ENCODE measurements at regions not wholly inside any gene's neighbourhood (a gene's known extent, or its start where the extent isn't known, plus 50 kb on each side); places are given as distances from the start of the nearest gene placed in this dataset.
"Not testable (repeated sequence)": the region's sequence is repeated elsewhere in the genome, so short reads cannot be mapped to it uniquely, and the experiment has no call there.

- no peak for DNase-seq (ENCODE audit: low spot score)
These were observed 598.1 kb downstream of the DNAH5 start for GRCh38 chr5:13346401-13346800.

GRCh38 chr5:13339093-13339492, 605.4 kb downstream of the DNAH5 start:
- DNase-seq (ENCODE audit: low spot score) = no peak

DNA sequence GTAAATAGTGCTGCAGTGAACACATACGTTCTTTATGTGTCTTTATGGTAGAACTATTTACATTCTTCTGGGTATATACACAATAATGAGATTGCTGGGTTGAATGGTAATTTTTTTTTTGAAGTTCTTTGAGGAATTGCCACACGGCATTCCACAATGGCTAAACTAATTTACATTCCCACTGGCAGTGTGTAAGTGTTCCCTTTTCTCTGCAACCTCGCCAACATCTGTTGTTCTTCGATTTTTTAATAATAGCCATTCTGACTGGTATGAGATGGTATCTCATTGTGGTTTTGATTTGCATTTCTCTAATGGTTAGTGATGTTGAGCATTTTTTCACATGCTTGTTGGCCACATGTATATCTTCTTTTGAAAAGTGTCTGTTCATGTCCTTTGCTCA, 609.5 kb downstream of the DNAH5 start:
- not testable (repeated sequence) for DNase-seq (ENCODE audit: low spot score)

DNA sequence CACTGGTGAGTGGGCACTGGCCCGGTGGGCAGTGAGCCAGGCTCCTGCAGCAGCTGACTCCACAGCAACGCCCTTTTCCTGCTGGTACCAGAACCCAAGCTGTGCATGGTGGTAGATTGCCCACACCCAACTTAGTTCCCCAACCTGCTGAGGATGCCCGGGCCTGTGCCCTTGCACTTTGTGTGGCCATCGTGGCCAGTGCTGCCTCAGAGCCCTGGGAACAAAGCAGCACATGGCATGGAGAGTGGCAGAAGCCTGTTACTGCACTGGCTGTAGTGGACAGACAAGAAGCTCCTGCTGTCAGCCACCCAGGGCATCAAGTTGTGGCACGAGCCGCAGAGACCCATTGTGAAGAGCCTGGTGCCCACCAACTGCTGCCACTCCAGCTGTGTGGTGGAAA, 612.9 kb downstream of the DNAH5 start:
- no peak for DNase-seq (ENCODE audit: low spot score)

DNA sequence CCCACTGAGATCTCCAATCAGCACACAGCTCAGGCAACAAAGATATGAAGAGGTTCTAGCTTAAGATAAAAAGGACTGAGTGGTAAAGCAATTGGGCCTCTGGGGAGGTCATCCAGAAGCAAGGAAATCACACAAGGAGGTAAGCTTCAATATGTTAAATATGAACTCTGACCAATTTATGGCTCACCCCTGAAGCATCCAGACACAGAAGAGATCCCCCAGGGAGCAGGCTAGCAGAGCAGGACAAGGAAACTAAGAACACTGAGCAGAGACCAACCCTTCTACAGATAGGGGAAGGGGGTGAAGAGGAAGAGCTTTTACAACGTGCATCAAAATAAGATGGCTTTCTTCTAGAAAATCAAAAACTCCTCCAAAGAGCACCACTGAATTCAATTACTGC, 616.2 kb downstream of the DNAH5 start:
- no peak for DNase-seq (ENCODE audit: low spot score)

DNA sequence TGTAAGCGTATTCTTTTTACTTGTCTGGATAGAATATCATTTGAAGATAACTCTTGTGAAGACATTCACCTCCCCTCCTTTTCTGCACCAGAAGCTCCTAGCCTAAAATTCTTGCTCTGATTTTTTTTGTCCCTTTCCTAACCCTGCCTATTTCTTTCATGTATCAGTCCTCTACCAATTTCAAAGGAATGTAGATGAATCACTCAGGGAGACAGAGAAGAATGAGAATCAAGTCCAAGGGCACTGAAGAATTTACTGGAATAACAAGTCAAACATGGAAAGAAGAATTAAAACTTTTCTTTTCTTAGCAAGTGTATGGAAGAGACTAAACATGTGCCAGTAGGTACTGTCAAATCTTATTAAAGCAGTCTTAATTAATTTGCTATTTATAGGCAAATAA, 618.7 kb downstream of the DNAH5 start:
- no peak for DNase-seq (ENCODE audit: low spot score)

DNA sequence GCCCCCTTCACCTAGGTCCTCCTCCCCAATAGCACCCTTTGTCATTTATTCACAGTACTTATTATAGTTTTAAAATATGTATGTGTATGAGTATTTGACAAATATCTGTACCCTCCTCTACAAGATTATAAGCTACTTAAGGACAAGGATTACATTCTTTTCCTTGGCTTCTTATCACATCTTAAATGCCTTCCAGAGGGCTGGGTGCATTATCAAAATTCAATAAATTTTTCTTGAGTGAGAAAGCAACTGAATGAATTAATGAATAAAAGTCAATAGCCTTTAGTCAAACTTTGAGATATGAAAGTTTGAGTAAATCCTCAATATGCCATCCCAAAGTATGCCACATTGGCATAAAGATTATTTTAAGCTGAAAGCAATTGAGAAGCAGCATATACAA, 621.7 kb downstream of the DNAH5 start:
- DNase-seq (ENCODE audit: low spot score) = no peak

DNA sequence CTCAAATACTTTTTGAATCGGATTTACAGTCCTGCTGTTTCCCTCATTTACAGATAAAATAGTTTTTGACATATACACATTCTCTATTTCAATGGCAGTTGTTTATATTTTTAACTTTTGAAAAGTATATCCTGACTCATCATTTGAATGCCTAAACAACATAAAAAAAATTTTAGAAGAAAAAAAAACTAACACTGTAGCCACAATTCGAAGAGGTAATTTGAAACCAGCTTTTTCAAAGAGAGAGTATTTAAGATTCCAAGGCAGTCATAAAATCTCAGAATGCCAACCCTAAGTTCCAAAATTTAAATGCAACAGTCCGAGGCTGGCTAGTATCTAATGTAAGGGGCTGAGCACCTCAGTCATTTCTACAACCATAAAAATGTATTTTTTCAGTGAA, 626.8 kb downstream of the DNAH5 start:
- no peak for DNase-seq (ENCODE audit: low spot score)

GRCh38 chr5:13316176-13316575, 628.3 kb downstream of the DNAH5 start:
- no peak for DNase-seq (ENCODE audit: low spot score)

DNA sequence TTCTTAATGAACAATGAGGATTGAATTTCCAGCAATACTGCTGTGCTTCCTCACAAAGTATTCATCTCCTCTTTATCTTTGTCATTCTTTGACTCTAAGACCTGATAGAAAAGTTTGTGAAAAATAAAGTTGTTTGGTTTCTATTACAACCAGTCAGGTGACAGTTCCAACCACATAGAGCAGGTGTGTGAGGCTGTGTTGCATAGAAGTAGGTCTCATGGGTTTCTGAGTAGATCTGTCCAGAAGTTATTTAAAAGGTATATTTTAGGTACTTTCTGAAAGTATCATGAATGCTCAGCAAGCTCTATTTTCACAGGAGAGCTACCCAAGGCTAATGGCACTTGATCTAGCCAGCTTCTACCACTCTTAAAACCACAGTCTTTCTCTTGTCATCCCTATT, 637.0 kb downstream of the DNAH5 start:
- DNase-seq (ENCODE audit: low spot score) = no peak

- DNase-seq (ENCODE audit: low spot score) = no peak
These were observed 641.0 kb downstream of the DNAH5 start for GRCh38 chr5:13303445-13303844.

DNA sequence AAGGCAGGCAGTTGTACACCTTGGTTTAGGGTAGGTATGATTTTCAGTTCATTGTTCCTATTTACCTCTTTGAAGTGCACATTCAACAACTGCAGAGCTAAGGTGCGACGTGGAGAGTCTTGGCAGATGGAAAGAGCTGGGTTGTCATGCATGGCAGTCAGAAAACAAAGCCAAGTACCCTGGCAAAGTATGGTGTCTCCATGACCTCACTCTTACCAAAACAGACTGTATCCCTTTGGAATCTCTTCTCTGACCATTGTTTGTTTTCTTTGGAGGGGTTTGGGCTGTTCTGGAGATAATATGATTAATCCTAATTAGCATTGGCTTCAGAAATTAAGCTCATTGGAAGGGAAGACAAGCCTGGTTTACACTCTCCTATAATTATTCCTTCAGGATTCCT, 665.7 kb downstream of the DNAH5 start:
- DNase-seq (ENCODE audit: low spot score) = no peak

GRCh38 chr5:13278148-13278547, 666.3 kb downstream of the DNAH5 start:
- DNase-seq (ENCODE audit: low spot score) = no peak

DNA sequence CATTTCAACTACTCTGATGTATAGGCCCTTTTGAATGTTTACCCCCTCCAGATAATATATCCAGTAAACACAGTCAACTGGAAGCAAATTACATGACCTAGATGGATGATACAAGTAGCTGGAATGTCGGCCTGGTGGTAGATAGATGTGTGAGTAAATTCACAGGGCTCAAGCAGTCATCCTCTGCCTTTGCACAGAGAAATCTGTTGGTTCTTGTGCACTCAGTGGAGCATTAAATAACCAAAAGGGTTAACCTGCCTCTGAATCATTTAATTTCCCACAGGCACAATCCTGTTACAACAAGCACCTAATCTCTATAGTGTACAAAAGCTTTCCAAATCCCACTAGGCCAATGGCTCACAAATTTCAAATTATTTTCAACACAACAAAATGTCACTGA, 668.3 kb downstream of the DNAH5 start:
- DNase-seq (ENCODE audit: low spot score) = no peak

- DNase-seq (ENCODE audit: low spot score) = no peak
These were observed 680.8 kb downstream of the DNAH5 start for GRCh38 chr5:13263701-13264100.

GRCh38 chr5:13253111-13253510, 691.4 kb downstream of the DNAH5 start:
- no peak for DNase-seq (ENCODE audit: low spot score)

- DNase-seq (ENCODE audit: low spot score) = no peak
These were observed 691.8 kb downstream of the DNAH5 start for GRCh38 chr5:13252699-13253098.

GRCh38 chr5:13251623-13252376, 692.7 kb downstream of the DNAH5 start:
- DNase-seq (ENCODE audit: low spot score) = no peak

DNA sequence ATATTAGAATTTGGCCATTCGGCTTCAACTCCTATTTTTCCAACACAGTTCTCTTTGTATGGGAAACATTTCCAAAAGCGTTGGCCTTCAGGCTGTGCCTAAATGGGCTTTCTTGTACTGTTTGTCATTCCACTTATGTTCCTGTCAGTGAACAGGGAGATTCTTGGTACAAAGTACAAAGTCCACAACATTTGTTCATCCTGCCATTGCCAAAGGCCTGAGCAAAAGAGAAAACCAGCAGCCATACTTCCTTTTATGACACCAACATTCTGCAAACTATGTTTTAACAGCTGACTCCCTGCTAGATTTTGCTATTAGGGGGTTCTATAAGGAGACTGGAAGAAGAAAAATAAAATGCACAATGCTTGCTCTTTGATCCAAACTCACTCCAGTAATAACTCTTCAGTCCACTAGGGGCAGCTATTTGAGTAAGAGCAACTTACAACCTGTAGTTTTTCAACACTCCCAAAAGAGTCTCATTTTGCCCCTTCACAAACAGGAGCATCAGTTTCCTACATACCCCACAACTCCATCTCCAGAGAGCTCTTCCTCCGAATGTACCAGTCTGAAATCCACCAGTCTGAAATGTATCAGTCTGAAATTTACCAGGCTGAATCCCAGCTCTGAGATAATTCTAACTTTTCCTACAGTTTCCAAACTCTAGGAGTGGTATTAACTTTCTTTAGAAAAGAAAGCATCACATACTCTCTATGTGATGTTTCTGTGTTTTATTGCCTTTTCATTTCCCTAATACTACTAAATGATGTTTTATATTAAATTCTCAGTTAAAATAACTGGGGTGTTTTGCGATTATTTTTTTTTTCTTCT, 693.8 kb downstream of the DNAH5 start:
- DNase-seq (ENCODE audit: low spot score) = peak; percentile 34

- DNase-seq (ENCODE audit: low spot score) = no peak
These were observed 694.6 kb downstream of the DNAH5 start for GRCh38 chr5:13249854-13250253.

- DNase-seq (ENCODE audit: low spot score) = no peak
These were observed 696.2 kb downstream of the DNAH5 start for GRCh38 chr5:13248253-13248652.

- DNase-seq (ENCODE audit: low spot score) = no peak
These were observed 698.4 kb downstream of the DNAH5 start for GRCh38 chr5:13246053-13246452.

DNA sequence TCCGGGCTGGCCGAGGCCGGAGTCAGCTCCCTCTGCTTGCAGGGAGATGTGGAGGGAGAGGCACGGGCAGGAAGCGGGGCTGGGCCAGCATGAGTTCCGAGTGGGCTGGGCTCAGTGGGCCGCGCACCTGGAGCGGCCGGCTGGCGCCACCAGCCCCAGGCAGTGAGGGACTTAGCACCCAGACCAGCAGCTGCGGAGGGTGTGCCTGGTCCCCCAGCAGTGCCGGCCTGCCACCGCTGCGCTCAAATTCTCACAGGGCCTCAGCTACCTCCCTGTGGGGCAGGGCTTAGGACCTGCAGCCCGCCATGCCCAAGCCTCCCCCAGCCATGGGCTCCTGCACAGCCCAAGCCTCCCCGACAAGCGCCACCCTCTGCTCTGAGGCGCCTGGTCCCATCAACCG, 700.3 kb downstream of the DNAH5 start:
- DNase-seq (ENCODE audit: low spot score) = no peak

GRCh38 chr5:13227513-13227912, 717.0 kb downstream of the DNAH5 start:
- no peak for DNase-seq (ENCODE audit: low spot score)

Measured in HuH-7 (cell line).